Panc1 (cell line): ENCODE measurements at regions not wholly inside any gene's neighbourhood (a gene's known extent, or its start where the extent isn't known, plus 50 kb on each side); places are given as distances from the start of the nearest gene placed in this dataset.

Experiments used
- ATAC-seq: fragments of 200-7000 bp; cut with Tn5 transposase; 2 replicates; pipeline ENCODE4 v1.9.1; 2020; ENCODE audit warnings: mild to moderate bottlenecking, moderate library complexity
- BruUV-seq: library from RNA; stranded (reverse); fragments of 400-500 nt; replicated peaks from 2 replicates; lab custom pipeline; 2021; lab: Mats Ljungman, UMichigan
- CTCF ChIA-PET: fragments of 300-600 bp; sonication (Branson Sonifier 250); formaldehyde crosslinking; loops from one replicate; lab custom pipeline; 2022; ENCODE audit warnings: antibody characterized with exemption; lab: Charles Lee
- POLR2A ChIA-PET: fragments of 300-600 bp; sonication (Branson Sonifier 250); formaldehyde crosslinking; loops from one replicate; lab custom pipeline; 2022; ENCODE audit warnings: antibody characterized with exemption; lab: Charles Lee
- DNase-seq: peaks from one replicate; pipeline ENCODE4 v3.0.0-alpha.2; 2010; ENCODE audit warnings: low read depth, low spot score
- H3K27ac ChIP-seq: 2 replicates; pipeline ENCODE4 v1.5.1; 2011; ENCODE audit warnings: mild to moderate bottlenecking, low read length, inconsistent platforms
- H3K27me3 ChIP-seq: fragments of 200-500 bp; sonication (Bioruptor generic); 2 replicates; pipeline ENCODE4 v1.6.0; 2014; ENCODE audit warnings: low read length, inconsistent platforms; ENCODE audit not compliant: control insufficient read depth, insufficient read depth
- H3K36me3 ChIP-seq: fragments of 200-500 bp; sonication (Bioruptor generic); 2 replicates; pipeline ENCODE4 v1.5.1; 2014; ENCODE audit warnings: inconsistent platforms, mild to moderate bottlenecking, low read length, moderate library complexity; ENCODE audit not compliant: control insufficient read depth, insufficient read depth
- H3K4me1 ChIP-seq: 2 replicates; pipeline ENCODE4 v1.5.1; 2011; ENCODE audit warnings: inconsistent platforms, mild to moderate bottlenecking, low read length, moderate library complexity; ENCODE audit not compliant: control insufficient read depth, insufficient read depth
- H3K4me3 ChIP-seq, 2 experiments: 2 replicates each; pipeline ENCODE4 v1.5.1; 2011 to 2012; ENCODE audit warnings: low read depth in 2 of 2, low read length in 2 of 2, mild to moderate bottlenecking in 2 of 2, inconsistent platforms in 1 of 2, moderate library complexity in 1 of 2
- H3K9me3 ChIP-seq: fragments of 200-500 bp; sonication (Bioruptor generic); 2 replicates; pipeline ENCODE4 v1.5.1; 2014; ENCODE audit warnings: low read depth, mild to moderate bottlenecking, inconsistent platforms, low read length, moderate library complexity; ENCODE audit not compliant: control insufficient read depth, insufficient read depth
- POLR2AphosphoS5 ChIP-seq: IDR thresholded peaks from 2 replicates; pipeline ENCODE4 v1.6.1; 2012; ENCODE audit warnings: mild to moderate bottlenecking, low read depth, low read length, moderate library complexity
- REST ChIP-seq, 2 experiments: IDR thresholded peaks; 2 replicates each; pipeline ENCODE4 v1.6.1; 2011 to 2012; ENCODE audit warnings: low read depth in 2 of 2, control low read depth in 1 of 2, low read length in 1 of 2, mild to moderate bottlenecking in 1 of 2, moderate library complexity in 1 of 2; ENCODE audit not compliant: insufficient read depth in 1 of 2
- SIN3A ChIP-seq: IDR thresholded peaks from 2 replicates; pipeline ENCODE4 v1.6.1; 2012; ENCODE audit warnings: low read depth, mild to moderate bottlenecking, low read length, moderate library complexity, borderline replicate concordance; ENCODE audit not compliant: insufficient read depth
- TCF7L2 ChIP-seq: IDR thresholded peaks from 2 replicates; pipeline ENCODE4 v1.6.1; 2011; ENCODE audit warnings: mild to moderate bottlenecking, low read depth, low read length, inconsistent platforms
- in situ Hi-C: cut with HindIII; loops from 2 replicates; pipeline ENCODE4 v1.10.0; 2016; ENCODE audit warnings: low sequenced_read_pairs, low pct_unique_long_range_greater_than_20kb
- intact Hi-C: fragments of 100-400 bp; cut with micrococcal nuclease; formaldehyde crosslinking; loops from one replicate; pipeline ENCODE4 v1.10.0; 2022; ENCODE audit not compliant: unreplicated experiment
- TF ChIP-seq, protein P1 (sequence below): fragments of 450-650 bp; IDR thresholded peaks from 2 replicates; pipeline ENCODE4 v1.5.1; 2017; ENCODE audit warnings: mild to moderate bottlenecking

GRCh38 chr2:120904379-120904778, 168.7 kb downstream of the GLI2 start:
- Histone ChIP-seq H3K4me1 (no peaks in the 10 kb centered on the region), H3K9me3 (no peaks in the 10 kb centered on the region), H3K36me3 (no peaks in the 10 kb centered on the region), H3K27ac (no peak overlapping the region), H3K27me3 (no peaks in the 10 kb centered on the region), H3K4me3 (no peak overlapping the region)
- DNase-seq (no peak), ATAC-seq (no peak)
- no TSS peak for BruUV-seq
- ChIA-PET POLR2A (no interaction called here), CTCF (no interaction called here)
- intact Hi-C loops: no loop called here
- in situ Hi-C loops: no loop called here
- TF ChIP-seq, protein P1, sequence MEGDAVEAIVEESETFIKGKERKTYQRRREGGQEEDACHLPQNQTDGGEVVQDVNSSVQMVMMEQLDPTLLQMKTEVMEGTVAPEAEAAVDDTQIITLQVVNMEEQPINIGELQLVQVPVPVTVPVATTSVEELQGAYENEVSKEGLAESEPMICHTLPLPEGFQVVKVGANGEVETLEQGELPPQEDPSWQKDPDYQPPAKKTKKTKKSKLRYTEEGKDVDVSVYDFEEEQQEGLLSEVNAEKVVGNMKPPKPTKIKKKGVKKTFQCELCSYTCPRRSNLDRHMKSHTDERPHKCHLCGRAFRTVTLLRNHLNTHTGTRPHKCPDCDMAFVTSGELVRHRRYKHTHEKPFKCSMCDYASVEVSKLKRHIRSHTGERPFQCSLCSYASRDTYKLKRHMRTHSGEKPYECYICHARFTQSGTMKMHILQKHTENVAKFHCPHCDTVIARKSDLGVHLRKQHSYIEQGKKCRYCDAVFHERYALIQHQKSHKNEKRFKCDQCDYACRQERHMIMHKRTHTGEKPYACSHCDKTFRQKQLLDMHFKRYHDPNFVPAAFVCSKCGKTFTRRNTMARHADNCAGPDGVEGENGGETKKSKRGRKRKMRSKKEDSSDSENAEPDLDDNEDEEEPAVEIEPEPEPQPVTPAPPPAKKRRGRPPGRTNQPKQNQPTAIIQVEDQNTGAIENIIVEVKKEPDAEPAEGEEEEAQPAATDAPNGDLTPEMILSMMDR: no peak
- TF ChIP-seq REST (IDR thresholded peaks at IDR 0.05; ENCODE audit: insufficient read depth in 1 of 2, low read depth in 2 of 2, low read length in 1 of 2) (no peak), SIN3A (no peak), TCF7L2 (no peak), POLR2AphosphoS5 (no peak)

GRCh38 chr2:120904830-120905234, 169.2 kb downstream of the GLI2 start:
- DNase-seq (no peak), ATAC-seq (no peak)
- H3K27me3 ChIP-seq: no peaks in the 10 kb centered on the region
- H3K9me3 ChIP-seq: no peaks in the 10 kb centered on the region
- intact Hi-C loops: no loop called here
- no peak for TF ChIP-seq POLR2AphosphoS5
- no peak for TF ChIP-seq TCF7L2
- TF ChIP-seq, protein P1: no peak
- TF ChIP-seq REST (IDR thresholded peaks at IDR 0.05; ENCODE audit: insufficient read depth in 1 of 2, low read depth in 2 of 2, low read length in 1 of 2): no peak
- no peak for TF ChIP-seq SIN3A
- H3K27ac ChIP-seq: no peak overlapping the region
- POLR2A ChIA-PET: no interaction called here
- CTCF ChIA-PET: no interaction called here
- H3K36me3 ChIP-seq: no peaks in the 10 kb centered on the region
- no peak overlapping the region for H3K4me3 ChIP-seq
- no TSS peak for BruUV-seq
- no peaks in the 10 kb centered on the region for H3K4me1 ChIP-seq
- in situ Hi-C loops: no loop called here
